ENCODE measurements at regions not wholly inside any gene's neighbourhood (a gene's known extent, or its start where the extent isn't known, plus 50 kb on each side); places are given as distances from the start of the nearest gene placed in this dataset.

DNA sequence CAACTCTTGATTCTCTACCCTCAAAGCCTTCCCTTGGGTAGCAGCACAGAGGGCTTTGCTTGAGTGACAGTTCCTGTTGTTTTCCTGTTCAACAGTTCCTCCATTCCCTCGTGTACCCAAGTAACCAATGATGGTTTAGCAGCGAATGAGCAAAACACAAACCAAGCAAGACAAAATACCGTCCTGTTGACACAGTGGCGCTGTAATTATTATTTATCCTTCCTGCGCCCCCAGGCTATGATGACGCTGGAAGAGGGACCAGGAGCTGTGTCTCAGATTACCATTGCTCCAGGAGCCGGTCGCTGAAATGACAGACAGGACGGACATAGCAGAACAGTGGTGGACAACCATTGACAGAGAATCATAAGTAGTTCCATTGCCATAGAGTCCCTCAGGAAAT is 154.8 kb downstream of the GADD45G start:
- Mint-ChIP-seq H3K36me3 (no peaks in the 10 kb centered on the region), H3K9me3 (no peaks in the 10 kb centered on the region), H3K27me3 (ENCODE audit: low read depth) (no peaks in the 10 kb centered on the region), H3K27ac (no peak overlapping the region), H3K4me1 (peaks cover 5% of the 10 kb centered on the region), H3K4me3 (no peak overlapping the region)
- no peak for DNase-seq (ENCODE audit: low spot score in 2 of 2, unreplicated experiment in 2 of 2)
- TF ChIP-seq, protein P1, sequence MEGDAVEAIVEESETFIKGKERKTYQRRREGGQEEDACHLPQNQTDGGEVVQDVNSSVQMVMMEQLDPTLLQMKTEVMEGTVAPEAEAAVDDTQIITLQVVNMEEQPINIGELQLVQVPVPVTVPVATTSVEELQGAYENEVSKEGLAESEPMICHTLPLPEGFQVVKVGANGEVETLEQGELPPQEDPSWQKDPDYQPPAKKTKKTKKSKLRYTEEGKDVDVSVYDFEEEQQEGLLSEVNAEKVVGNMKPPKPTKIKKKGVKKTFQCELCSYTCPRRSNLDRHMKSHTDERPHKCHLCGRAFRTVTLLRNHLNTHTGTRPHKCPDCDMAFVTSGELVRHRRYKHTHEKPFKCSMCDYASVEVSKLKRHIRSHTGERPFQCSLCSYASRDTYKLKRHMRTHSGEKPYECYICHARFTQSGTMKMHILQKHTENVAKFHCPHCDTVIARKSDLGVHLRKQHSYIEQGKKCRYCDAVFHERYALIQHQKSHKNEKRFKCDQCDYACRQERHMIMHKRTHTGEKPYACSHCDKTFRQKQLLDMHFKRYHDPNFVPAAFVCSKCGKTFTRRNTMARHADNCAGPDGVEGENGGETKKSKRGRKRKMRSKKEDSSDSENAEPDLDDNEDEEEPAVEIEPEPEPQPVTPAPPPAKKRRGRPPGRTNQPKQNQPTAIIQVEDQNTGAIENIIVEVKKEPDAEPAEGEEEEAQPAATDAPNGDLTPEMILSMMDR (IDR thresholded peaks at IDR 0.05; ENCODE audit: unreplicated experiment), result no peak

DNA sequence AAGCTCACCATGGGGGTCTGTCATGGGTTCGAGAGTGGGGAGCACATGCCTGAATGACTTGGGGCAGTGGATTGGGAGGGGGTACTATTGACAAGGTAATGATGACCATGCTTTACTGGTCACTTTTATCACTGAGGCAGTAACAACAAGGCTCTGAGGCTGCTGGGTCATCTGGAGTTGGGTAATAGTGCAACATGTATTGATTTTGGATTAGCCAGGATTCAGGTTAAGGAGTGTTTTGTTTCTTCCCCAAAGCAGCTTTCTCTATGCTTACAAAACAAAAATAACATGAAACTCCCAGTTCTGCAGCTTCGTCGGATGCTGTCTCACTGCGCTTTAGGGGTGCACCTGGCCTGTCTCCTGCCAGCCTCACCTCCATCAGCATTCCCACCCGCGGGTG is 155.3 kb downstream of the GADD45G start:
- Mint-ChIP-seq H3K27ac (no peak overlapping the region), H3K9me3 (no peaks in the 10 kb centered on the region), H3K4me3 (no peak overlapping the region), H3K4me1 (peaks cover 5% of the 10 kb centered on the region), H3K36me3 (no peaks in the 10 kb centered on the region), H3K27me3 (ENCODE audit: low read depth) (no peaks in the 10 kb centered on the region)
- DNase-seq (ENCODE audit: low spot score in 2 of 2, unreplicated experiment in 2 of 2), result no peak
- TF ChIP-seq, protein P1 (IDR thresholded peaks at IDR 0.05; ENCODE audit: unreplicated experiment), result no peak

DNA sequence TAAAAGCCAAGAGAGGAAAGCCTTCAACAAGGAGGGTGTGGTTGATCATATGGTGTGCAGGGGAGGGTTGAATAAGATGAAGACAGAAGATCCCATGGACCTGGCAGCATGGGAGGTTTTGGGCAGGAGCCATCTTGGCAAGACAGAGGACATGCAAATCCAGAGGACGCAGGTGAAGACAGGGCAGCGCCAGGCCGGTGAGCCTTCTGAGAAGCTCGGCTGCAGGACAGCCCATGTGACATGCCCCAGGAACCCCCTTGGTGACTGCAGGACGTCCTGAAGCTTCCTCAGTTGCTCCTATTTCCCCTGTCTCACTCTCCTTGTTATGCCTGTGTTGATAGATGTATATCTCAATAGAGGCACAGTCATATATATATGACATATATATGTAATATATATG is 159.4 kb downstream of the GADD45G start:
- H3K9me3 Mint-ChIP-seq, result no peaks in the 10 kb centered on the region
- H3K4me1 Mint-ChIP-seq, result peaks cover 20% of the 10 kb centered on the region
- H3K27ac Mint-ChIP-seq, result no peak overlapping the region
- TF ChIP-seq, protein P1 (IDR thresholded peaks at IDR 0.05; ENCODE audit: unreplicated experiment), result no peak
- H3K36me3 Mint-ChIP-seq, result no peaks in the 10 kb centered on the region
- H3K4me3 Mint-ChIP-seq, result no peak overlapping the region
- H3K27me3 Mint-ChIP-seq (ENCODE audit: low read depth), result no peaks in the 10 kb centered on the region
- no peak for DNase-seq (ENCODE audit: low spot score in 2 of 2, unreplicated experiment in 2 of 2)

DNA sequence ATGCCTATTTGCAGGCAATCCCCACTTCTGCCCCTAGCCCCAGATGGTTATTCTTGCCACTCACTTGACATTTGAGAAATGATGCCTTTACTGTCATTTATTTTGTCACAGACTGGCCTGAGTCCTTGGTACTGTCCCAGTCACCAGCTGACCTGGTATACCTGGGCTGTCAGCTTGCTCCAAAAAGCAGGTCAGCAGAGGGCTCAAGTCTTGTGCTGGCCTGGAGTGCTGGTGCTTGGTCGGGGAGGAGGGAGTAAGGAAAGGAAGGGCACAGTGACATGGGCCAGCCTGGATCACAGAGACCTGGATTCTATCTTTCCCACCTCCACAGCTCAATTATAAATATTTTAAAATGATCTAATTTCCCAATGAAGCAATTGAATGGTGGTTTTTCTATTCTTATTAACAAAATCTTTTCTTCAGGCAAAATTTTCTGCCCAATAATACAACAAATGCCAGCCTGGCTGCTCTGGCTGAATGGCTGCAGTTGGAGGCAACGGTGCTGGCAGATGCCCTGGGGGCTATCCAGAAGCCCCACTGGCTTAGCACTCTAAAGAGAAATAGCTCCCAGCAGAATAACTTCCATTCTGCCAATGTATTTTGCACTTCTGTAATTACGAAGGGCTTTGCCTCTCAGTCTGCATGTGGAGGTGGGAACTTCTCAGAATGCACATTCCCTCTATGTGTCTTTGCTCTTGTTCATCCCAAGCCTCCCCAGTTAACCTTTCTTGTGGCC is 160.6 kb downstream of the GADD45G start:
- no peak overlapping the region for H3K27ac Mint-ChIP-seq
- no peaks in the 10 kb centered on the region for H3K9me3 Mint-ChIP-seq
- H3K4me1 Mint-ChIP-seq, result peaks cover 16% of the 10 kb centered on the region
- H3K36me3 Mint-ChIP-seq, result no peaks in the 10 kb centered on the region
- no peaks in the 10 kb centered on the region for H3K27me3 Mint-ChIP-seq (ENCODE audit: low read depth)
- no peak for DNase-seq (ENCODE audit: low spot score in 2 of 2, unreplicated experiment in 2 of 2)
- TF ChIP-seq, protein P1 (IDR thresholded peaks at IDR 0.05; ENCODE audit: unreplicated experiment), result no peak
- no peak overlapping the region for H3K4me3 Mint-ChIP-seq

DNA sequence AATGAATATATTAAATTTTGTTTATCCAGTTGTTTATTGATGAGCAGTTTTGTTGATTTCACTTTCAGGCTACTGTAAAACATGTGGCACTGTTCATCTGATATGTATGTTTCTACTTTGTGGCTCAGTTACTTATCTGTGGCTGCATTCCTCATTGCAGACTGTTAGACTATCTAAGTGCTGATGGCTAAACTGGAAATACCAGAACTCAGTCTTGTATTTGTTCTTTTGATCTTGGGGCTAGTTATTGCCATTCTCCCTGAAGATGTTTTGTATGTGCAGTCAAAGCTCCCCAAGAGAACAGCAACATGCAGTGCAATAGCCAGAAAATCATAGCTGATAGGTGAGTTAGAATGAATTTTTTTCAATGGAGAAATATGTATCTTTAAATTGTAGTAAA is 162.2 kb downstream of the GADD45G start:
- no peak overlapping the region for H3K4me3 Mint-ChIP-seq
- no peaks in the 10 kb centered on the region for H3K36me3 Mint-ChIP-seq
- DNase-seq (ENCODE audit: low spot score in 2 of 2, unreplicated experiment in 2 of 2), result no peak
- TF ChIP-seq, protein P1 (IDR thresholded peaks at IDR 0.05; ENCODE audit: unreplicated experiment), result no peak
- peaks cover 22% of the 10 kb centered on the region for H3K4me1 Mint-ChIP-seq
- peak overlapping the region; percentile 39 for H3K27ac Mint-ChIP-seq
- peaks cover 3% of the 10 kb centered on the region for H3K27me3 Mint-ChIP-seq (ENCODE audit: low read depth)
- H3K9me3 Mint-ChIP-seq, result no peaks in the 10 kb centered on the region

Measured in mesothelial cell of epicardium (in vitro differentiated cells).